NB4 (cell line): ENCODE measurements at regions not wholly inside any gene's neighbourhood (a gene's known extent, or its start where the extent isn't known, plus 50 kb on each side); places are given as distances from the start of the nearest gene placed in this dataset.

ENCODE experiments used
- CTCF ChIP-seq: IDR thresholded peaks from one replicate; pipeline ENCODE4 v1.5.1; 2012; ENCODE audit warnings: low read depth, low read length
- MYC ChIP-seq: IDR thresholded peaks from 2 replicates; pipeline ENCODE4 v1.6.1; 2011; ENCODE audit warnings: low read depth, low read length
- POLR2A ChIP-seq: IDR thresholded peaks from 2 replicates; pipeline ENCODE4 v1.6.1; 2011; ENCODE audit warnings: mild to moderate bottlenecking; ENCODE audit not compliant: insufficient read length; ENCODE audit errors: extremely low read depth
- TF ChIP-seq, protein P1 (sequence below): IDR thresholded peaks from 2 replicates; pipeline ENCODE4 v1.6.1; 2011; ENCODE audit warnings: low read depth, low read length

DNA sequence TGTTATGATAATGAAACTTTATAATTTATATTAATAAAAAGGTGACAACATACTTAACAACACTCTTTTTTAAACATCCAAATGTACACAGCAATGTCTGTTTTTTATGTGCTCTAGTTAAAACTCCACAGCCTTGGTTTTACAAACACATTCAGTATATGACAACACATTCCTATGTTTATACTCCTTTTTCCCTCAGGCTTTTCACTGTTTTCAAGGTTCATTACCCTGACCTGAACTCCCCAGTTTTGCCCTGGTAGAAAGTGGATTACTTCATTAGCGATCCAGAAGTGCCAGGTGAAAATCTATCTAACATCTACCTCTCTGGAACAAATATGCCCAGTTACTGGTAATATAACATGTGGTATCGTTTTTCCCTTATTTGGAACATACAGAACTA, 340.2 kb upstream of the DDHD1 start:
- no peak for TF ChIP-seq POLR2A
- TF ChIP-seq CTCF = no peak
- TF ChIP-seq MYC = no peak
- TF ChIP-seq, protein P1, sequence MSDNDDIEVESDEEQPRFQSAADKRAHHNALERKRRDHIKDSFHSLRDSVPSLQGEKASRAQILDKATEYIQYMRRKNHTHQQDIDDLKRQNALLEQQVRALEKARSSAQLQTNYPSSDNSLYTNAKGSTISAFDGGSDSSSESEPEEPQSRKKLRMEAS = no peak
